H1 (cell line): ENCODE measurements at regions not wholly inside any gene's neighbourhood (a gene's known extent, or its start where the extent isn't known, plus 50 kb on each side); places are given as distances from the start of the nearest gene placed in this dataset.

Experiments
- CTCF ChIA-PET: fragments of 300-600 bp; sonication (Branson Sonifier 250); formaldehyde crosslinking; loops from one replicate; lab custom pipeline; 2021; ENCODE audit not compliant: partially characterized antibody; lab: Charles Lee
- POLR2A ChIA-PET: fragments of 300-600 bp; sonication (Branson Sonifier 250); formaldehyde crosslinking; loops from one replicate; lab custom pipeline; 2021; ENCODE audit warnings: inconsistent platforms; ENCODE audit not compliant: partially characterized antibody; lab: Charles Lee
- DNase-seq, 2 experiments: peaks; one replicate each; pipeline versions ENCODE4 v3.0.0 to v3.0.0-alpha.2; 2010 to 2022; ENCODE audit warnings: low spot score in 2 of 2, low read depth in 1 of 2, mixed read lengths in 1 of 2
- FAIRE-seq: peaks from 2 replicates; lab custom pipeline; 2011; peaks lifted over from hg19 to GRCh38; lab: Jason Lieb, UNC
- H2AFZ ChIP-seq: 2 replicates; pipeline ENCODE4 v1.8.1; 2012; ENCODE audit warnings: low read length, inconsistent platforms
- H2AK5ac ChIP-seq: 2 replicates; pipeline ENCODE4 v1.6.1; 2013; ENCODE audit warnings: low read depth, low read length
- H2BK120ac ChIP-seq: replicated peaks from 2 replicates; pipeline ENCODE3; 2013; ENCODE audit warnings: low read depth, low read length, inconsistent platforms
- H2BK12ac ChIP-seq: 2 replicates; pipeline ENCODE4 v1.6.1; 2013; ENCODE audit warnings: low read depth, low read length
- H2BK15ac ChIP-seq: 2 replicates; pipeline ENCODE4 v1.6.1; 2013; ENCODE audit warnings: low read length
- H2BK20ac ChIP-seq: 2 replicates; pipeline ENCODE4 v1.6.1; 2013; ENCODE audit warnings: low read length
- H2BK5ac ChIP-seq: 2 replicates; pipeline ENCODE4 v1.6.1; 2013; ENCODE audit warnings: low read depth, low read length
- H3K14ac ChIP-seq: 2 replicates; pipeline ENCODE4 v1.6.1; 2013; ENCODE audit warnings: inconsistent platforms; ENCODE audit not compliant: insufficient read length
- H3K18ac ChIP-seq: 2 replicates; pipeline ENCODE4 v1.6.1; 2013; ENCODE audit warnings: low read length; ENCODE audit errors: extremely low read depth
- H3K23ac ChIP-seq: 2 replicates; pipeline ENCODE4 v1.6.1; 2013; ENCODE audit warnings: inconsistent platforms; ENCODE audit not compliant: insufficient read length
- H3K23me2 ChIP-seq: 2 replicates; pipeline ENCODE4 v1.6.1; 2013; ENCODE audit warnings: low read depth, low read length
- H3K27ac ChIP-seq: 2 replicates; pipeline ENCODE4 v1.6.1; 2011; ENCODE audit warnings: low read depth, low read length, inconsistent platforms
- H3K27me3 ChIP-seq, 4 experiments: replicated peaks in 1 of 4; 1 replicate in 1 of 4; 2 replicates in 3 of 4; pipeline versions ENCODE4 v1.6.1 to v1.8.1; 2011 to 2013; ENCODE audit warnings: low read length in 3 of 4, mild to moderate bottlenecking in 3 of 4, inconsistent platforms in 2 of 4, mixed read lengths in 2 of 4, moderate library complexity in 1 of 4; ENCODE audit not compliant: control insufficient read depth in 3 of 4, insufficient read depth in 3 of 4; ENCODE audit errors: extremely low read depth in 1 of 4
- H3K36me3 ChIP-seq, 4 experiments: 2 replicates each; pipeline versions ENCODE4 v1.6.1 to v1.8.1; 2011 to 2013; ENCODE audit warnings: mild to moderate bottlenecking in 4 of 4, low read length in 3 of 4, moderate library complexity in 2 of 4, control low read depth in 1 of 4, inconsistent platforms in 1 of 4; ENCODE audit not compliant: insufficient read depth in 4 of 4, control insufficient read depth in 2 of 4
- H3K4ac ChIP-seq: replicated peaks from 2 replicates; pipeline ENCODE3; 2013; ENCODE audit warnings: low read length, low read depth, mixed read lengths, inconsistent platforms; ENCODE audit not compliant: insufficient read length
- H3K4me1 ChIP-seq, 4 experiments: replicated peaks in 1 of 4; 1 replicate in 1 of 4; 2 replicates in 3 of 4; pipeline versions ENCODE4 v1.6.1 to v1.8.1; 2011 to 2013; ENCODE audit warnings: low read length in 3 of 4, inconsistent platforms in 2 of 4, mixed read lengths in 1 of 4; ENCODE audit not compliant: insufficient read depth in 4 of 4, control insufficient read depth in 3 of 4
- H3K4me2 ChIP-seq, 2 experiments: 2 replicates each; pipeline versions ENCODE4 v1.6.1 to v1.8.1; 2011 to 2013; ENCODE audit warnings: low read depth in 2 of 2, low read length in 2 of 2, control low read depth in 1 of 2, inconsistent platforms in 1 of 2, mild to moderate bottlenecking in 1 of 2; ENCODE audit not compliant: insufficient read depth in 1 of 2
- H3K4me3 ChIP-seq, 4 experiments: fragments of 200-600, 300-600 bp in 1 of 4; sonication (generic), shearing (Covaris generic), sonication (Bioruptor Twin) in 1 of 4; 2 replicates each; pipeline versions ENCODE4 v1.5.1 to v1.8.1; 2011 to 2016; ENCODE audit warnings: low read length in 4 of 4, low read depth in 3 of 4, control low read depth in 2 of 4, inconsistent platforms in 2 of 4, mild to moderate bottlenecking in 2 of 4, mixed read lengths in 1 of 4, moderate library complexity in 1 of 4; ENCODE audit not compliant: insufficient read depth in 2 of 4; ENCODE audit errors: extremely low read depth in 1 of 4
- H3K56ac ChIP-seq: replicated peaks from 2 replicates; pipeline ENCODE3; 2013; ENCODE audit warnings: low read depth, mild to moderate bottlenecking, mixed read lengths, low read length, inconsistent platforms; ENCODE audit not compliant: insufficient read length
- H3K79me1 ChIP-seq: 2 replicates; pipeline ENCODE4 v1.6.1; 2013; ENCODE audit warnings: low read depth, low read length, control low read depth
- H3K79me2 ChIP-seq, 2 experiments: 2 replicates each; pipeline versions ENCODE4 v1.6.1 to v1.8.1; 2012 to 2013; ENCODE audit warnings: low read length in 2 of 2, mild to moderate bottlenecking in 2 of 2, inconsistent platforms in 1 of 2; ENCODE audit not compliant: insufficient read depth in 2 of 2, control insufficient read depth in 1 of 2
- H3K9ac ChIP-seq, 4 experiments: replicated peaks in 1 of 4; 1 replicate in 1 of 4; 2 replicates in 3 of 4; pipeline versions ENCODE4 v1.6.1 to v1.8.1; 2011 to 2013; ENCODE audit warnings: low read depth in 3 of 4, low read length in 3 of 4, control low read depth in 2 of 4, mild to moderate bottlenecking in 2 of 4, moderate library complexity in 2 of 4, inconsistent platforms in 1 of 4; ENCODE audit errors: extremely low read depth in 1 of 4
- H3K9me3 ChIP-seq, 2 experiments: 2 replicates each; pipeline versions ENCODE4 v1.6.1 to v1.8.1; 2012 to 2013; ENCODE audit warnings: mild to moderate bottlenecking in 2 of 2, moderate library complexity in 2 of 2, control low read depth in 1 of 2, inconsistent platforms in 1 of 2, low read depth in 1 of 2, low read length in 1 of 2, mixed read lengths in 1 of 2; ENCODE audit not compliant: insufficient read depth in 2 of 2
- H4K20me1 ChIP-seq, 2 experiments: replicated peaks in 1 of 2; 2 replicates each; pipeline versions ENCODE3 to v1.8.1; 2011 to 2013; ENCODE audit warnings: inconsistent platforms in 2 of 2, low read length in 2 of 2, mild to moderate bottlenecking in 1 of 2; ENCODE audit not compliant: insufficient read depth in 2 of 2, control insufficient read depth in 1 of 2
- H4K5ac ChIP-seq: 2 replicates; pipeline ENCODE4 v1.6.1; 2013; ENCODE audit warnings: low read length, low read depth, mixed read lengths, inconsistent platforms; ENCODE audit not compliant: insufficient read length
- H4K8ac ChIP-seq: 2 replicates; pipeline ENCODE4 v1.8.0; 2013; ENCODE audit warnings: mild to moderate bottlenecking, moderate library complexity, low read length, inconsistent platforms; ENCODE audit not compliant: insufficient read depth; ENCODE audit errors: extremely low read depth
- H4K91ac ChIP-seq: replicated peaks from 2 replicates; pipeline ENCODE3; 2013; ENCODE audit warnings: low read length, mixed read lengths, inconsistent platforms; ENCODE audit not compliant: insufficient read length
- CREB1 ChIP-seq: IDR thresholded peaks from 2 replicates; pipeline ENCODE4 v1.6.1; 2012; ENCODE audit warnings: inconsistent platforms
- KDM4A ChIP-seq: IDR thresholded peaks from one replicate; pipeline ENCODE4 v1.7.1; 2012; ENCODE audit warnings: low read depth, mild to moderate bottlenecking, moderate library complexity, low read length, inconsistent platforms; ENCODE audit not compliant: severe bottlenecking
- RFX5 ChIP-seq: IDR thresholded peaks from 2 replicates; pipeline ENCODE4 v1.6.1; 2011; ENCODE audit warnings: low read depth, low read length, improper control_type of control experiment, borderline replicate concordance
- TCF12 ChIP-seq: IDR thresholded peaks from 2 replicates; pipeline ENCODE4 v1.6.1; 2011; ENCODE audit warnings: low read depth, mild to moderate bottlenecking, low read length
- WGBS, 2 experiments: shearing (Covaris generic) in 1 of 2; methylation state at CpG; one replicate each; pipeline versions ENCODE4 v1.1.6 to v1.1.7; 2013 to 2015; ENCODE audit warnings: low lambda C conversion rate in 2 of 2, mixed read lengths in 2 of 2, inconsistent platforms in 1 of 2, low coverage in 1 of 2, missing lambda C conversion rate in 1 of 2; ENCODE audit not compliant: insufficient replicate concordance in 2 of 2, insufficient coverage in 1 of 2, insufficient read length in 1 of 2; ENCODE audit errors: extremely low coverage in 1 of 2, missing lambda C conversion rate in 1 of 2; 5-methylcytosine and 5-hydroxymethylcytosine counted together
- TF ChIP-seq, protein P1 (sequence below): IDR thresholded peaks from 2 replicates; pipeline ENCODE4 v1.6.1; 2011; ENCODE audit warnings: low read length, improper control_type of control experiment

DNA sequence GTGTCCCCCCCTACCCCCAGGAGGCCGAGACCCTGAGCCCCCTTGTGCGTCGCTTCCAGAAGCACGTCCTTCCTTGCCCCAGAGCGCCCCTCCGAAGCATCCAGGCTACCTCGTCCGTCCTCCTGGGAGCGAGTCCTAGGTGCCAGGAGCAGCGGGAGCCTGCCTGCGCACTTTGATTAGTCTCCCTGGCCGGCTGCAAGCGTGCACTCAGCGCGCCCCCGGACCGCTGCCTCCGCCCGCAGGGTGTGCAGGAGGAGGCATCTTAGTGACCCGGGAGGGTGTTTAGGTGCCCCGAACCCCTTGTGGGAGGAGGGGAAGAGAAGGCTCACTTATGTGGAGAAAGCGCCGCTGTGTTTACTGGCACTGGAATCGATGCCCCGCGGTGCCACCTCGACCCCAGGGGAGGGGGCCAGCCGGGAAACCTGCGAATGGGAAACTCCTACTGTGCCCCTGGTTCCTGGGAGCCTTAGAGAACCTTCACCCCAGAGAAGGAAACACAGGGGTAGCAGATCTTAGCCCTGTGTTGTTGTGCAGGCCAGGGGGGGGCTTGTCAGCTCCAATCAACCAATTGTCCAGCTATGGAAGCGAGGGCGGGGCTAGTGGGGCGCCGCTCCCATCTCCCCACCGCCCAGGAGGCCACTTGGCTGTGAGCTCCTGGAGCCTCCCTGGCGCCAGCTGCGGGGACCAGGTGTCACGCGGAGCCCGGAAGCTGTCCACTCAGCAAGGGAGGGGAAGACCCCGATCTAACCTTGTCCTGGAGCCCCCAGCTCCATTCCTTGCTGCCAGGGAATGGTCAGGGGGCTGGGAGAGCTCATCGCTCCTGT lies 922.8 kb upstream of the EEF2KMT start:
- H3K4me3 ChIP-seq, result peak overlapping the region; percentile 41 to 69 (median 64)
- H4K5ac ChIP-seq, result no peak overlapping the region
- H2BK20ac ChIP-seq, result no peak overlapping the region
- H3K4me1 ChIP-seq, result peaks cover 0 to 4% (median under 1%) of the 10 kb centered on the region in 4 experiments; a peak in 3 of 7 replicates
- no peak overlapping the region for H3K14ac ChIP-seq
- H3K36me3 ChIP-seq, result no peaks in the 10 kb centered on the region
- H3K4me2 ChIP-seq, result peak overlapping the region; percentile 88 to 97
- no peak overlapping the region for H3K9ac ChIP-seq
- CTCF ChIA-PET, result interaction anchor here (0.6 to 2.1 kb wide), 12 partner anchors 8 to 545 kb away, joined by 3 to 11 read pairs (median 4); no protein-coding TSS in a partner anchor
- no peak overlapping the region for H2BK15ac ChIP-seq
- H4K20me1 ChIP-seq, result no peaks in the 10 kb centered on the region
- peak overlapping the region; percentile 28; the same call in 1 of the 2 replicates for H4K8ac ChIP-seq
- no peak overlapping the region for H4K91ac ChIP-seq
- no peak overlapping the region for H2BK120ac ChIP-seq
- H3K27ac ChIP-seq, result no peak overlapping the region
- TF ChIP-seq CREB1 (0 out of 2 replicates have a peak, but pooled peaks have one; percentile 11), TCF12 (no peak), KDM4A (peak; percentile 70), RFX5 (no peak)
- TF ChIP-seq, protein P1, sequence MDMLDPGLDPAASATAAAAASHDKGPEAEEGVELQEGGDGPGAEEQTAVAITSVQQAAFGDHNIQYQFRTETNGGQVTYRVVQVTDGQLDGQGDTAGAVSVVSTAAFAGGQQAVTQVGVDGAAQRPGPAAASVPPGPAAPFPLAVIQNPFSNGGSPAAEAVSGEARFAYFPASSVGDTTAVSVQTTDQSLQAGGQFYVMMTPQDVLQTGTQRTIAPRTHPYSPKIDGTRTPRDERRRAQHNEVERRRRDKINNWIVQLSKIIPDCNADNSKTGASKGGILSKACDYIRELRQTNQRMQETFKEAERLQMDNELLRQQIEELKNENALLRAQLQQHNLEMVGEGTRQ, result no peak
- TF ChIP-seq, all 59 proteins: peak for 2
- 23% methylated on average over 29 of the region's 41 CpGs; no CpG with 5 or more reads in 1 of the 2 experiments for WGBS, 2 experiments
- Histone ChIP-seq H2BK12ac (0 out of 2 replicates have a peak overlapping the region, but pooled peaks have one; percentile 17), H3K4ac (no peak overlapping the region), H3K27me3 (peaks cover 19 to 41% (median 36%) of the 10 kb centered on the region in 4 experiments), H3K56ac (no peak overlapping the region), H2AFZ (no peak overlapping the region), H3K23ac (no peak overlapping the region), H3K18ac (peak overlapping the region; percentile 71), H3K9me3 (no peaks in the 10 kb centered on the region), H3K79me2 (no peaks in the 10 kb centered on the region), H3K79me1 (no peaks in the 10 kb centered on the region), H2AK5ac (no peak overlapping the region), H2BK5ac (no peak overlapping the region), H3K23me2 (peaks cover 18% of the 10 kb centered on the region; the same call in 1 of the 2 replicates)
- POLR2A ChIA-PET, result no interaction called here
- DNase-seq (peak in 1 of 2 experiments; percentile 50), FAIRE-seq (no peak)
